DOHH2 (cell line): ENCODE measurements at regions not wholly inside any gene's neighbourhood (a gene's known extent, or its start where the extent isn't known, plus 50 kb on each side); places are given as distances from the start of the nearest gene placed in this dataset.

Experiments used
- EZH2phosphoT487 ChIP-seq: fragments of 200-600 bp; sonication (generic); IDR thresholded peaks from 2 replicates; pipeline ENCODE4 v1.6.1; 2017; ENCODE audit warnings: borderline replicate concordance, mild to moderate bottlenecking, antibody characterized with exemption, low read length, moderate library complexity, mixed read lengths
- TF ChIP-seq, protein P1 (sequence below): fragments of 200-600 bp; sonication (generic); IDR thresholded peaks from one replicate; pipeline ENCODE4 v1.5.1; 2014; ENCODE audit warnings: antibody characterized with exemption, mild to moderate bottlenecking, low read depth, low read length; ENCODE audit not compliant: poor library complexity, severe bottlenecking

DNA sequence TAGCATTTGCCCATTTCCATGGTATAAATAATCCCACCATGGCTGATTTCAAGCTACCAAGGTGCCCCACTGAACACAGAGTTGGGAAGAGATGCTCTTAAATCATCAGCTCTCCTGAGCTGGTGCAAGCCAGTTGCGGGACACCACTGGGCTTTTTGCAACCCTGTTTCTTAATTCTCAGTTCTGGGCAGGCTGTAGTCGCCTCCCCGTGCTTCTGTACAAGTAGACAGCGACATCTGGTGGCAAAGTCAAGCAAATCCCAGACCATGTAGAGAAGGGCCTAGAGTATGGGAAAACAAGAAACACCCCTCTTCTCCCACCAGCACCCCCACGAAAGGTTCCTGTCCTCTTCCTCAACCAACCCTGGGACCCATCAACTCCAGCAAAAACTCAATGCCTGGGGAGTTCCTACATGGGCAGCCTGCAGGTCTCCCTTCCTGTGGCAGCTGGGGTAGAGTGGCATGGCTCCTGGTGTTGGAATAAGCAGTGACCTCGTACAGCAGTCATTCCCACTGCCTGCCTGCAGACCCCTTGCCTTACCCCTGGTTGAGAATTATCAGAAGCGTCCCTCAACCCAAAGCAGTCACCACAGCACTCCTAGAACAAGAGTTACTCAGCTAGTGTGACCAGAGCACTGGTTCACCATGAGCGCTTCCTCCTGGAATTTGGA is 68.4 kb downstream of the IGLL5 start:
- TF ChIP-seq, protein P1, sequence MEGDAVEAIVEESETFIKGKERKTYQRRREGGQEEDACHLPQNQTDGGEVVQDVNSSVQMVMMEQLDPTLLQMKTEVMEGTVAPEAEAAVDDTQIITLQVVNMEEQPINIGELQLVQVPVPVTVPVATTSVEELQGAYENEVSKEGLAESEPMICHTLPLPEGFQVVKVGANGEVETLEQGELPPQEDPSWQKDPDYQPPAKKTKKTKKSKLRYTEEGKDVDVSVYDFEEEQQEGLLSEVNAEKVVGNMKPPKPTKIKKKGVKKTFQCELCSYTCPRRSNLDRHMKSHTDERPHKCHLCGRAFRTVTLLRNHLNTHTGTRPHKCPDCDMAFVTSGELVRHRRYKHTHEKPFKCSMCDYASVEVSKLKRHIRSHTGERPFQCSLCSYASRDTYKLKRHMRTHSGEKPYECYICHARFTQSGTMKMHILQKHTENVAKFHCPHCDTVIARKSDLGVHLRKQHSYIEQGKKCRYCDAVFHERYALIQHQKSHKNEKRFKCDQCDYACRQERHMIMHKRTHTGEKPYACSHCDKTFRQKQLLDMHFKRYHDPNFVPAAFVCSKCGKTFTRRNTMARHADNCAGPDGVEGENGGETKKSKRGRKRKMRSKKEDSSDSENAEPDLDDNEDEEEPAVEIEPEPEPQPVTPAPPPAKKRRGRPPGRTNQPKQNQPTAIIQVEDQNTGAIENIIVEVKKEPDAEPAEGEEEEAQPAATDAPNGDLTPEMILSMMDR: peak; percentile 83
- TF ChIP-seq EZH2phosphoT487: no peak
